Astrocyte of the hippocampus (primary cell): ENCODE measurements at regions not wholly inside any gene's neighbourhood (a gene's known extent, or its start where the extent isn't known, plus 50 kb on each side); places are given as distances from the start of the nearest gene placed in this dataset.

ENCODE experiments used
- DNase-seq: peaks from one replicate; pipeline ENCODE4 v3.0.0; 2011; ENCODE audit warnings: low read depth, low spot score

DNA sequence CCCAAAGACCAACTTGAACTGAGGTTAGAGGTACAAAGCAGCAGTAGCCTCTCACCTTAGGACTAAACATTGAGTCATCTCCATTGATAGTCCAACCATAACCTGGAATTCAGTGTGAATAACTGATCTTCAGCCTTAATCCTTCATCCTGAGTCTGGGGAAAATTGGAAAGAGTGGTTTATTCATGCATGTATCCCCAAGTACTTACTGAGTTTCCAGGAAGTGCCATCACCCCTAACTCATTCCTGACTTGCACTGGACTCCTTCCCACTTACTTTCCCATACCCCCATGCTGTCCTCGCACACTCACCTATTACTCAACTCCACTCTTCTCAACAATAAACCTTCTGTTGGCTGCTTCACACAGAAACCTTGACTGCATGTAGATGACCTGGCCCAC, 161.4 kb upstream of the ZNF462 start:
- no peak for DNase-seq

DNA sequence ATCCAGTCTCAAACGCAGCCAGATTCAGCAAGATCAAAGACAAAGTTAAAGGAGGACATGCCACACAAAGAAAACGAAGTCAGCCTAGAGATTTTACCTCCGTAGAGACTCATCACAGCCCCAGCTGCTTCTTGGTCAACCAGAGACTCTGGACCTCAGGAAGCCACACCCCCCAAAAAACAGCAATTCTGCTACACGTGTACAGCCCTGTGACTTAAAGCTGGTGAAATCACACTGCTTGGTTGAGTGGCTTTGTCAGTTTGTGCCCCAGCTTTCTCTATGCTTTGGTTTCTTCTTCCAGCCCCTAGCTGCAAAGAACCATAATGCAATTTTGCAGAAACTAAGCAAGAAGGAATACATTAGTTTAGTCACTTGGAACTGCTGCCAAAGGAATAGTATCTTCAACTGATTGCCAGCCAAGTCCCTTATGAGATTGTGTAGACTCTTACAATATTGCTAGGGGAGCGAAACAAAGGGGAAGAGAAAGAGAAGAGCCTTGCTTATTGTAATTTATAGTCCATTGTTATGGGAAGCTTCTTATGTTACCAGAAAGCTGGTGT, 158.8 kb upstream of the ZNF462 start:
- no peak for DNase-seq

DNA sequence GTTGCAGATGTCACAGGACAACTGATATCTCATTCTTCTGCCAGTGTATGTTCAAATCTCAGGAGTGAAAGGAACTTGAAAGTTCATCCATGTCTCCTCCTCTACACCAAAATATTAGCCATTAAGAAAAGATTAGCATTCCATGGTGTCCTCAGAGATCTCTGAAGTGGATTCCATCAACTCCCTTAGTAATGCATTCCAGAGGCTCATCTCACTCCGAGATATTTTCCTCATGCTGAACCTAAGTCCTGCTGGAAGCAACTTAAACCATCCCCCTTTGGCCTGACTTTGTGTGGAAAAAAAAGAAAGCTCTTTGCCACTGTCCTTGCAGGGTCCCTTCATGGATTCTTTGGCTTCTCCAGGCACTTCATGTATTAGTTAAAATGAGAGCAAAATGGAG, 155.7 kb upstream of the ZNF462 start:
- DNase-seq = no peak

DNA sequence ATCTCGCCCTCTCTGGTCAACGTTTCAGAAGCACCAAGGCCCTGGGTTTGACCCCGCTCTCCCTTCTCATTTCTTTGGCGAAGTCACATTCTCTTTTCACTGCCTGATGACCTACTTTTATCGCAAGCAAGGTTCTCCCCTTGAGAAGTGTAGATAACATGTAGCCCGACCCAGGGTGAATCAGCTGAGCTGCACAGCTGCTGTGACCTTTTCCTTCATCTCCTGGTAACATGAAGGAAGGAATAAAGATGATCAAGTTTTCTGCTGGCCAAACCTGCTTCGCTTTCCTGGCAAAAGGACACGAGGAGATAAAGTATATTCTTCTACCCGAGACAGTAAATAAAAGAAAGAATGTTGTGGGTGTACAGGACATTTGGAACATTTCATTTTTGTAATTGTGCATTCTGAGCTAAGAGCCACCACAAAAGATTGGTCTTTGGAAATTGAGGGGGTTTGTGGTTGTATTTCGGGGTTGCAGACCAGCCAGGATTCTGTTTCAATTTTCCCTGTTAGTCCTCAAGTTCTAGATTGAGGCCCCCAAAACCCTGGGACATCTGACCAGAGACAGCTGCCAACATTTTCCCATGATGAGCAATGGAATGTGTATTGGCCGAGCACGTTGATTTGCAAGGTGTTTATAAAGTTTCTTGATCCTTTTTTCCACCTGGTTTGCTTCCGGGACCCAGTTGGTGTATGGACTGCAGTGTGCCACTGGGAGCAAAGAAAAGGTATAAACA, 155.1 kb upstream of the ZNF462 start:
- DNase-seq = peak; percentile 26

DNA sequence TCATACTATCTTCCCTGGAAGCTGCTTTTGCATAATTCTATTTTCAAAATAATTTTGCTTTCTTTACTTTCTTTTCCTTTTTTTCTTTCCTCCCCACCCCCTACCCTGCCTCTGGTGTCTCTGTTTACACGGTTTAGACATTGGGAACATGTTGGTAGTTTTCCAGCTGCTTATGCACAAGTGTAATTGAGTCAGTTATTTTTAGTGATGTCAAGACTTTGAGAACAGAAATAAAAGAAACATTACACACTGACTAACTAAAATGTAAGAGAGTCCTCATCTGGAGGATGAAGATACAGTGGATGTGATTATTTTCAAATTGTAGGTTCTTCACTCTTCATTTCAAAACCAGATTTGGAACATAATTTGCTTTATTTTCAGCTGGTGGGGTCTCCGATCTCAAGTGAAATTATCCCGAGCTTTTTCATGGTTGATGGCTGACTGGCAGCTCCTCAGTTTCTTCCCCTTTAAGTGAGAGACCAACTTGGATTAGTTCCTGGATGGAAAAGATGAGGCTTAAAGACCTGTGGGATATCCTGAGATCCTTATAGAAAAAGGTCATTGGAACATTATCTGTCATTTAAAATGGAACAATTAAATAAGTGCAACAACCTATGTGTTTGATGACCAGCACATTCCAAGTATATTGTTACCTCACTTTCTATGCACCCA, 154.4 kb upstream of the ZNF462 start:
- peak; percentile 37 for DNase-seq

DNA sequence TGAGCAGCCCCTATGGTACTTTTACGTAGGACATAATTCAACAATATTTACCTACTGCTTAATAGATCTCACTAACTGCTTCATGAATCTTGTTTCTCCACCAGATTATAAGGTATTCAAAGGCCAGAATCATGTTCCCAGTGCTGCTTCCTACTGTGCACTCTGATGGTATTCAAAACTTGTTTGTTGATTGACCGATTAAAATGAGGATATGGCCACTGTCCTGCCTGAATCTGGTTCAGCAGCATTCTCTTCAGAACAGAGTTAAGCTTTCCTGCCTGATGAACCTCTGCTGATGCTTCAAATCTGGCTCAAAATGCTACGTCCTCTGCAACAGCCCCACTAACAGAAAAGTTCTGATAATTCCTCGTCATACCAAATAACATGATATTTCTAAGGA, 150.7 kb upstream of the ZNF462 start:
- no peak for DNase-seq

DNA sequence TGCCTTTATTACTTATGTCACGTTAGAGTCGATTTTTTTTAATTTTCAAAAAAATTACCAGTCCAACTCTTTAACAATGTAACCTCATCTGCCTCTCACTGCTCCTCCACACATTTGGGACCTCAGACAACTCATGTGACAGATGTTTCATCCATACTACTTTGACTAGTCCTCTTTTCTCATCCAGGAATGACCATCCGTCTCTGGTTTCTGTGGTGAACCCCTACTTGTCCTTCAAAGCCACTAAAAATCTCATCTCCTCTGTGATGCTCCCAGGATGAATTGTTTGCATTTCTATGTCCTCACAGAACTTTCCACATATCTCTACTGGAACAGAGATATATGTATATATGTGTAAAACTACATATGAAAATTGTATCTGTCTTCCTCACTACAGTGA, 149.8 kb upstream of the ZNF462 start:
- no peak for DNase-seq

DNA sequence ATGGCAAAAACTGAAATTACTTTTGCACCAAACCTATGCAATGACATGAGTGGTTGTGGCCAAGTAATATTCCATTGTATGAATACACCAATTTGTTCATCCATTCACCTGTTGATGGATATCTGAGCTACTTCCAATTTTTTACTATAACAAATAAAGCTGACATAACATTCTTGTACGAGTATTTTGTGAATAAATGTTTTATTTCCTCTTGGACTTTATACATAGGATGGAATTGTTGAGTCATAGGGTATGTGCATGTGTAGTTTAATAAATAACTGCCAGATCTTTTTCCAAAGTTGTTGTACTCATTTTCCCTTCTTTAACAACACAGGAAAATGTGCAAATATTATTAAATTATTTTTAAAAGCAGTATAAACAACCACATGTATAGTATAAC, 146.1 kb upstream of the ZNF462 start:
- DNase-seq = no peak

DNA sequence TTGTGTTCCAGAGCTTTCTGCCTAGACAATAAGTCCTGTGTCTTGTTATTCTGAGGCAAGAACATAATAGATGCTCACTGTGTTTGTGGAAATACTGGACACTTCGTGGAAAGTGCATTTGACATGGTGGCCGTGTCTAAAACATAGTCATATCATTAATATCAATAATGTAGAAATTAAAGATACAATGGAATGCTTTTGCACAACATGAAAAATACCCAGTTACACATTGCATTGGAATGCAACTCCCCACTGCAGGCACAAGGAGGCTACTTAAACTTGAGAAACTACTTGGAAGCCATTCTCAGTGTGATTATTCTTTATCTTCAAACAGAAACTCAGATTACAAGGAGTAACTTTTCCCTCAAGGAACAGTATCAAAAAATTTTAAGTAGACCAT, 145.3 kb upstream of the ZNF462 start:
- peak; percentile 82 for DNase-seq

DNA sequence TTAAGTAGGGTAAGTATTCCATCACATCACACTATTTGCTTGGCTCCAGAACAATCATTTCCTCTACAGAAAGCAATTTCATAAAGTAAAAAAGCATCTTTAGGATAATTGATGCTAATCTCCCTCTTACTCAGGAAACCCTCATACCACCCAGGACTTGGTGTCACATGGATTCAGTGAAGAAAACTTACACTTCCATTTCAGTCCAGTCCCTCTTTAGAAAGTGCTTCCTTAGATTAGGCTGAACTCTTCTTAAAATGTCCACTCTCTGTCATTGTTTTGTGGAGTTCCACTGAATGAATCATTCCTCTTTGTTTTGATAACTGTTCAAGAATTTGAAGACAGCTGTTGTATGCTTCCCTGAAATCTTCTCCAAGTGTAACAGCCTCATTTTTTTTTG, 144.0 kb upstream of the ZNF462 start:
- peak; percentile 23 for DNase-seq

DNA sequence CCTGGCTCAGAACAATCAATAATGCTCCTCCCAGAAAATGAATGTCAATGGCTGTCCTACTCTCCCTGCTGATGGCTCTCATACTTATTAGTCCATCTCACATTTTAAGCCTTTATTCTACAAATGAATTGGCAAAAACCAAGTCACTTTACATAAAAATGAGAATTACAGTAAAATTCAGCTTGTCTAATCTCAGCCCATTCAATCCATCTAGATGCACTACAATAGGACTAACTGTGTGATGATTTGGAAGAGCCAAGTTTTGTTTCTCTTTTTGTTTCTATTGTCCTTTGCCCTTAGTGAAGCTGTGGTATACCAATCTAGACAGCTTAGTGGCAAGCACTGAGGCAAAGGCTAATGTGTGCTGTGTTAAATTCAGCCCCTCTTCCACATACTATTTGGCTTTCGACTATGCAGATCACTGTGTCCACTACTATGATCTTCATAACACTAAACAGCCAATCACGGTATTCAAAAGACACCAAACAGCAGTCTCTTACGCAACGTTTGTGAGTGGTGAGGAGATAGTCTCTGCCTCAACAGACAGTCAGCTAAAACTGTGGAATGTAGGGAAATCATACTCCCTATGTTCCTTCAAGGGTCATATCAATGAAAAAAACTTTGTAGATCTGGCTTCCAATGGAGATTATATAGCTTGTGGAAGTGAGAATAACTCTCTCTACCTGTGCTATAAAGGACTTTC, 140.8 kb upstream of the ZNF462 start:
- no peak for DNase-seq

DNA sequence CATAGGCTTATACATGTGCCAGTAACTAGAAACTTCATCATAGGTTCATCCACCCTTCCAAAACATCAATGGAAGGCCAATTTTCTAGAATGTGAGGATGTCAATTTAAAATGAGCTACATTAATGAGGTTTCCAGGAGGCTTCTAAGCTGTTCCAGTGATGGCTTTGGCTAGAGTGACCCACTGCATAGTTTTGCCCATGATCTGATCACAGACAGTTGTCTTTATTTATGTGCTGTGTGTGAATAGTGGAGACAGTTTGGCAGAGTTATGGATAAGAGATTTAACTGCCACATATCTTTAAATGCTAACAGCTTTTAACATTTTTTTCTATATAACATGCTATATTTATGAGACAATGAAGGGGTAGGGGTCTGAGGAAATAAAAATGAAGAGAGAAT, 139.0 kb upstream of the ZNF462 start:
- no peak for DNase-seq

DNA sequence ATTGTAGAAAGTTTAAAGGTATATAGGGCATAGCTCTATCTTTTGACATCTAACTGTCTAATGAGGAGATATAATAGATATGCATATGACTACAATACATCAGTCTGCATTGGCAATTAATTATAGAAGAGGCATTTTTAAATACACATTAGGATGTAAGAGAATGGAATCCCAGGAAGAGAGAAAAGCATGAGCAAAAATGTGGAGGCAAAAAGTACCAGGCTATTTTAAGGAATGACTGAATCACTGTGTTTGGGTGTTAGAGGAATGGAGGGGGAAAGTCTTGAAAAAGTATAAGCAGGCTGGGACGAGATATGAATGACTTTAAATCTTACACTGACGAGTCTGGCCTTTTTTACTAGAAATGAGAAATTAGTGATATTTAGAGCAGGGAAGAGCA, 138.4 kb upstream of the ZNF462 start:
- DNase-seq = no peak

DNA sequence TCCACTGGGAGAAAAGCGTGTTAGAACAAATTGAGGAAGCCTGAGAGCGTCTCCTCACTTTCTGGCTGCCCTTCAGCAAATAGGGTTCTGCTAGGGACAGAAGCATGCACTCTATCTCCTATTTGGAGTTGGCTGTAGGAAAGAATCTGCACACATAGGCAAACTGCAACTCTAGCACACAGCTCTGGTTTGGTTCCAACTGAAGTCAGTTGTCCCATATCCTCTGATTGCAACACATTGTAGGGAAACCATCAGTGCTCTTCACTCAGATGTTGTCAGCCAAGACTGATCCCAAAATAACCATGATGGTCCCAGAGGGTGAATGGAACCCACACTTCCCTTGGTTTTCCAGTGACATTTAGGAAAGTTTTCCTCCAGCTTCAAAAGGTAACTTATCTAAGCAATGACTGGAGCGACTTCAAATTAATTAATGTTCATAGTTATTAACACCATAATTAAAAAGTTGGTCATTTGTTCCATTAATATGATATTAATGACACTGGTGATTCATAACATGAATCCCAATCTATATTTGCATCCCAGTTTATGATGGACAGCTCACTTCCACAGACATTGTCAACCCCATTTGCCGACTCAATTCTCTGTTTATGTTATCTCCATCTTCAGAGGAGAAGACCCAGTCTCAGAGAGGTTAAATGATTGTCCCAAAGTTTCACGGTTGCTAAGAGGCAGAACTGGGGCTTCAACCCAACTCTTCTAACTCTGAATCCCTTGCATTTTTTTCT, 136.7 kb upstream of the ZNF462 start:
- DNase-seq = no peak

DNA sequence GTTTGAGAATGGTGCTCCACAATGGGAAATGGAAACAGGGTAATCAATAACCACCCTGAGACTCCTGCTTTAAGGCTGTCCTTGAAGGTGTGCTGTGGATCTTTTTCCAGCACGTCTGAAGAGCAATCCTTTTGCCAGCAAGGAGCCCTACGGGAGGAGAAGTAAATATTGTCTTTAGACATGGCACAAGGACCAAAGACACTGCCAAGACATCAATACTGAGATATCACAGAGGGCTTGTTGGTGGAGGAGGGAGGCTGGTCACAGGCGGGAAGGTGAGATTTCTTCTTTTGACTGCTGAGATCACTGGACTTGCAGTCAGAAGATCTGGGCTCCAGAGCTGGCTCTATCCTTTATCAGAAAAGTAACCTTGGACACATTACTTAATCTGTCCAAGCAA, 135.0 kb upstream of the ZNF462 start:
- no peak for DNase-seq

DNA sequence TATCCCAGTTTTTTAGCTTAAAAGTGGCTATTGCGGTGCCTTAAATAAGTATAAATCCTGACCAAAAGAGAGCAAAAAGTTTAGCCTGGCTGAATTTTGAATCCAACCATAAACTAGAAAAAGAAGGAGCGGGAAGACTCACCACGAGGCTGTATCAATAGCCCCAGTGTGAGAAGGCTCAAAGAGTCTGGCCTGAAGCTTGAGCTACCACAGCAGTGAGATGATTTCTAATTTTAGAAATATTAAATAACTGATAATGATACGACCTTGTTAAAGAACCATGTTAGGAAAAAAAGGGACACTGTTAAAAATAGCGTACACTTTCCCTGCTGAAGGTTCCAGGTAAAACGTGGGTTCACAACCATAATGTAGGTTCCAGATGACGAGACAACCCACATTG, 134.1 kb upstream of the ZNF462 start:
- DNase-seq = no peak

DNA sequence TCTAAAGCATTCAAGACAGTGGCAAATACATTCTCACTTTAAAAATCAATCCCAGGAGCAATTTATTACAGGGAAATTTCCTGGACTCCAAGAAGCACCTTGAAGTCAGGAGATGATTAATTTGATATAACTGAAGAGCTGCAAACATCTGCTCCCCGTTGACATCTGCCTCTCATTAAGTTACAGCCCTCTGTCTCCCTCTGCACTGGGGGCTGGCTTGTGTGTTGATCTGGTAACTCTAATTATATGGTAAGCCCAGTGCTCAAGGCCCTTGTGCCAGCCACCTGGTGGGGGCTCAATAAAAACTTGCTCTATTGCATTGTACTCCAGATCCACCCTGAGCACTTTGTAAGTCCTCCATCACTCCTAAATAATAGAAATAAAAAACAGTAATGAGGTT, 131.1 kb upstream of the ZNF462 start:
- no peak for DNase-seq

DNA sequence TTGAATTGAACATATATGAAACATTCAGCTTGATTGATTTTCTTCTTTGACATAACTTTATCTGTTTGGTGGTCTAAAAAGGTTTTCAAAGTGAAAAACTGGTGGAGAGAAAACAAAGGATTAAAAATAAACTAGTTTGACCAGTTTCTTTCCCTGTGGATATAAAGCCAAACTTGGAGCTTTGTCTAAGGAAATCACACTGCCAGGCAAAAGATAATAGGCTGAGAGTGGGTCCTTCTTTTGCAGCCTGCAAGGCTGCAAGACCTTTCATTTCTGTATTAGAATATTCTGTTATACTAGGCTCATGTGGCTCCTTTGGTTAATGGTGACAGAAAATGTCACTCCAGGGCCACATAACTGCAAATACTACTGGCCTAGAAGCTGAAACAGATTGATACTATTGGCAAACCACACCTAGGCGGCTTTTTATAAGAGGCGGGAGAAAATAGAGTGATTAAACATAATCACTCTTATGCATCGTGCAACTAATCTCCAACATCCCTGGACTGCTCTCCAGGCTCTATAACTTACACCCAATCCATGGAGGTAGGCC, 129.1 kb upstream of the ZNF462 start:
- DNase-seq = no peak

DNA sequence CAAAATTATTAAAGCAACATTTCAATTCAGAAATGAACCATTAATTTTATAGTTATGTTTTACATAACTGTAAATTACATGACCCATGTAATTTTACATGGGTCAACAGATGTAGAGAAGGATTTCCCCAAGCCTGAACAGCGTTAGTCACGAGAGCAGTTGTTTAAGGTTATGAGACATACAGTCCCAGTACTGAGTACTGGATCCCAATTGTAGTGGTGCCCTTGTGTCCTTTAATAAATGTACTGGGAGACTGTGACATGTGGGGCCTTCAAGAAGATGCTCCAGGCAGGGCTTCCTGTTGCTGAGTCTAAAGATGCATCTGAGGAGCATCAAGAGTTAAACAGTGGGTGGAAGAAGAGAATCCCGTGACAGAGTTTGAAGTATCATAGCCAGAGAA, 125.5 kb upstream of the ZNF462 start:
- DNase-seq = no peak

DNA sequence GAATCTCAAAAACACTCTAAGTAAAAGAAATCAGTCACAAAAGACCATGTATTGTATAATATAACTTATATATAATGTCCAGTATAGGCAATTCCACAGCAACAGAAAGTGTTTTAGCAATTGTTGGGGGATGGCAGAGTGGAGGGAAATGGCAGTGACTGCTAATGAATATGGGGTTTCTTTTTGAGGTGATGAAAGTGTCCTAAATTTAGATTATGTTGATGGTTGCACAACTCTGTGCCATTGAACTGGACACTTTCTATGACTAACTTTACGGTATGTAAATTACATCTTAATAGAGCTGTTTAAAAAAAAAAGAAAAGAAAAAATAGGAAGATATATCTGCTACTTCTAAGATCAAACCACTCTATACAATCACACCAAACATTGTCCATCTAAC, 124.9 kb upstream of the ZNF462 start:
- DNase-seq = no peak

DNA sequence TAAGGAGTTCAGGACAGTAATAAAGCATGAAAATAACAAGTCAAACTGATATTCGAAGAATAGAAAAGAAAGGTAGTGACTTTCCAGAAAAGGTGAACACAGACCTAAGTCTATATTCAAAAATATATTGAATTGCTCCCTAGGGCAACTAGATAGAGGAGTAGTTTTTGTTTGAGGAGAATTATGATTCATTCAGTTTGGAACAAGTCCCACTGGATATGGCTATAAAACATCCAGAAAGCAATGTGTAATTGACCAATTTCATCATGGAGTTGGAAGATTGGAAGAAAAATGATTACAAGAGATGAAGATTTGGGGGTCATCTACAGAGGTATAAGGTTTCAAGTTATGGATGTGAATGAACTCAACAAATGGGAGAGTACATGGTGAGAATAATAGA, 117.5 kb upstream of the ZNF462 start:
- peak; percentile 9 for DNase-seq

DNA sequence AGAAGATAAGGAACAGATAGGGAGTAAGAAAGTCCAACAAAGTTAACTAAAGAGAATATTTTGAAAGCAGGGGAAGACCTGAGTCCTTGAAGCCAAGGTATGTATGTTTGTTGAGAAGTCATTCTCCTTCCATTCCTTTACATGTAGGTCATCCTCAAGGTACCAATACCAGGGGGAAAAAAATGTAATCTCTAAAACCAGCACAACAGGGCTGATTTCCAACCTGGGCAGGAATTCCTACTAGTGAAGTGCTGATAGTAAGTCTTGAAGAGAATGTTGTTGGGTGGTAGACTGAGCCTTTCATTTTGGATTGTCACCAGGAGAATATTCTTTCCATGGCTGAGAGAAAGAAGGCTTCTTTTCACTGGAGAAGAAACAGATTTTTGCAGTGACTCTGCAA, 117.1 kb upstream of the ZNF462 start:
- peak; percentile 44 for DNase-seq
